H1 (cell line): ENCODE measurements at regions not wholly inside any gene's neighbourhood (a gene's known extent, or its start where the extent isn't known, plus 50 kb on each side); places are given as distances from the start of the nearest gene placed in this dataset.

Source experiments
- SIN3A ChIP-seq, 2 experiments: IDR thresholded peaks in 1 of 2; conservative IDR thresholded peaks in 1 of 2; 2 replicates each; pipeline ENCODE4 v1.6.1; 2011 to 2012; ENCODE audit warnings: low read length in 2 of 2, improper control_type of control experiment in 1 of 2, low read depth in 1 of 2, mild to moderate bottlenecking in 1 of 2
- TAF7 ChIP-seq: optimal IDR thresholded peaks from 2 replicates; pipeline ENCODE3; 2011; ENCODE audit warnings: low read depth, mild to moderate bottlenecking, inconsistent platforms, low read length, moderate library complexity, borderline replicate concordance
- TF ChIP-seq, protein P1 (sequence below): fragments of 300-600 bp; sonication (generic); IDR thresholded peaks from 2 replicates; pipeline ENCODE4 v1.7.1; 2012; ENCODE audit warnings: low read length, moderate library complexity, mild to moderate bottlenecking, inconsistent platforms; ENCODE audit not compliant: insufficient replicate concordance
- TF ChIP-seq, protein P2 (sequence below): IDR thresholded peaks from 2 replicates; pipeline ENCODE4 v1.6.1; 2011; ENCODE audit warnings: low read length, improper control_type of control experiment

DNA sequence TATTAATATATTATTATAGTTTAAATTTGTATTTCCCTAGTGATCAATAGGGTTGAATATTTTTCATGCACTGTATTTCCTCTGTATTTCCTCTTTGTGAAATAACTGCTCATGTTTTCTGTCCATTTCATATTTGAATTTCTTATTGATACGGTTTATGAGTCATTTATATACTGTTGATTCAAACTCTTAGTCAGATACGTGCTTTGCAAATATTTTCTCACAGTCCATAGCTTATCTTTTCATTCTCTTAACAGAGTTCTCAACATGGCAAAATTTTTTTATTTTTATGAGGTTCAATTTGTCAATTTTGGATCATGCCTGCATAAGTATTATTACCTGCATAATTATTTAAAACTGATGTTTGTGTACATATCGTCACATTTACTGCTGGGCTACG lies 329.6 kb downstream of the HAO1 start (continued):
- TF ChIP-seq, protein P1, sequence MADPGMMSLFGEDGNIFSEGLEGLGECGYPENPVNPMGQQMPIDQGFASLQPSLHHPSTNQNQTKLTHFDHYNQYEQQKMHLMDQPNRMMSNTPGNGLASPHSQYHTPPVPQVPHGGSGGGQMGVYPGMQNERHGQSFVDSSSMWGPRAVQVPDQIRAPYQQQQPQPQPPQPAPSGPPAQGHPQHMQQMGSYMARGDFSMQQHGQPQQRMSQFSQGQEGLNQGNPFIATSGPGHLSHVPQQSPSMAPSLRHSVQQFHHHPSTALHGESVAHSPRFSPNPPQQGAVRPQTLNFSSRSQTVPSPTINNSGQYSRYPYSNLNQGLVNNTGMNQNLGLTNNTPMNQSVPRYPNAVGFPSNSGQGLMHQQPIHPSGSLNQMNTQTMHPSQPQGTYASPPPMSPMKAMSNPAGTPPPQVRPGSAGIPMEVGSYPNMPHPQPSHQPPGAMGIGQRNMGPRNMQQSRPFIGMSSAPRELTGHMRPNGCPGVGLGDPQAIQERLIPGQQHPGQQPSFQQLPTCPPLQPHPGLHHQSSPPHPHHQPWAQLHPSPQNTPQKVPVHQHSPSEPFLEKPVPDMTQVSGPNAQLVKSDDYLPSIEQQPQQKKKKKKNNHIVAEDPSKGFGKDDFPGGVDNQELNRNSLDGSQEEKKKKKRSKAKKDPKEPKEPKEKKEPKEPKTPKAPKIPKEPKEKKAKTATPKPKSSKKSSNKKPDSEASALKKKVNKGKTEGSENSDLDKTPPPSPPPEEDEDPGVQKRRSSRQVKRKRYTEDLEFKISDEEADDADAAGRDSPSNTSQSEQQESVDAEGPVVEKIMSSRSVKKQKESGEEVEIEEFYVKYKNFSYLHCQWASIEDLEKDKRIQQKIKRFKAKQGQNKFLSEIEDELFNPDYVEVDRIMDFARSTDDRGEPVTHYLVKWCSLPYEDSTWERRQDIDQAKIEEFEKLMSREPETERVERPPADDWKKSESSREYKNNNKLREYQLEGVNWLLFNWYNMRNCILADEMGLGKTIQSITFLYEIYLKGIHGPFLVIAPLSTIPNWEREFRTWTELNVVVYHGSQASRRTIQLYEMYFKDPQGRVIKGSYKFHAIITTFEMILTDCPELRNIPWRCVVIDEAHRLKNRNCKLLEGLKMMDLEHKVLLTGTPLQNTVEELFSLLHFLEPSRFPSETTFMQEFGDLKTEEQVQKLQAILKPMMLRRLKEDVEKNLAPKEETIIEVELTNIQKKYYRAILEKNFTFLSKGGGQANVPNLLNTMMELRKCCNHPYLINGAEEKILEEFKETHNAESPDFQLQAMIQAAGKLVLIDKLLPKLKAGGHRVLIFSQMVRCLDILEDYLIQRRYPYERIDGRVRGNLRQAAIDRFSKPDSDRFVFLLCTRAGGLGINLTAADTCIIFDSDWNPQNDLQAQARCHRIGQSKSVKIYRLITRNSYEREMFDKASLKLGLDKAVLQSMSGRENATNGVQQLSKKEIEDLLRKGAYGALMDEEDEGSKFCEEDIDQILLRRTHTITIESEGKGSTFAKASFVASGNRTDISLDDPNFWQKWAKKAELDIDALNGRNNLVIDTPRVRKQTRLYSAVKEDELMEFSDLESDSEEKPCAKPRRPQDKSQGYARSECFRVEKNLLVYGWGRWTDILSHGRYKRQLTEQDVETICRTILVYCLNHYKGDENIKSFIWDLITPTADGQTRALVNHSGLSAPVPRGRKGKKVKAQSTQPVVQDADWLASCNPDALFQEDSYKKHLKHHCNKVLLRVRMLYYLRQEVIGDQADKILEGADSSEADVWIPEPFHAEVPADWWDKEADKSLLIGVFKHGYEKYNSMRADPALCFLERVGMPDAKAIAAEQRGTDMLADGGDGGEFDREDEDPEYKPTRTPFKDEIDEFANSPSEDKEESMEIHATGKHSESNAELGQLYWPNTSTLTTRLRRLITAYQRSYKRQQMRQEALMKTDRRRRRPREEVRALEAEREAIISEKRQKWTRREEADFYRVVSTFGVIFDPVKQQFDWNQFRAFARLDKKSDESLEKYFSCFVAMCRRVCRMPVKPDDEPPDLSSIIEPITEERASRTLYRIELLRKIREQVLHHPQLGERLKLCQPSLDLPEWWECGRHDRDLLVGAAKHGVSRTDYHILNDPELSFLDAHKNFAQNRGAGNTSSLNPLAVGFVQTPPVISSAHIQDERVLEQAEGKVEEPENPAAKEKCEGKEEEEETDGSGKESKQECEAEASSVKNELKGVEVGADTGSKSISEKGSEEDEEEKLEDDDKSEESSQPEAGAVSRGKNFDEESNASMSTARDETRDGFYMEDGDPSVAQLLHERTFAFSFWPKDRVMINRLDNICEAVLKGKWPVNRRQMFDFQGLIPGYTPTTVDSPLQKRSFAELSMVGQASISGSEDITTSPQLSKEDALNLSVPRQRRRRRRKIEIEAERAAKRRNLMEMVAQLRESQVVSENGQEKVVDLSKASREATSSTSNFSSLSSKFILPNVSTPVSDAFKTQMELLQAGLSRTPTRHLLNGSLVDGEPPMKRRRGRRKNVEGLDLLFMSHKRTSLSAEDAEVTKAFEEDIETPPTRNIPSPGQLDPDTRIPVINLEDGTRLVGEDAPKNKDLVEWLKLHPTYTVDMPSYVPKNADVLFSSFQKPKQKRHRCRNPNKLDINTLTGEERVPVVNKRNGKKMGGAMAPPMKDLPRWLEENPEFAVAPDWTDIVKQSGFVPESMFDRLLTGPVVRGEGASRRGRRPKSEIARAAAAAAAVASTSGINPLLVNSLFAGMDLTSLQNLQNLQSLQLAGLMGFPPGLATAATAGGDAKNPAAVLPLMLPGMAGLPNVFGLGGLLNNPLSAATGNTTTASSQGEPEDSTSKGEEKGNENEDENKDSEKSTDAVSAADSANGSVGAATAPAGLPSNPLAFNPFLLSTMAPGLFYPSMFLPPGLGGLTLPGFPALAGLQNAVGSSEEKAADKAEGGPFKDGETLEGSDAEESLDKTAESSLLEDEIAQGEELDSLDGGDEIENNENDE = no peak
- TF ChIP-seq SIN3A (conservative IDR thresholded peaks at IDR 0.05 in 1 of 2, IDR thresholded peaks at IDR 0.05 in 1 of 2; ENCODE audit: low read depth in 1 of 2, low read length in 2 of 2) (no peak), TAF7 (no peak)
- TF ChIP-seq, protein P2, sequence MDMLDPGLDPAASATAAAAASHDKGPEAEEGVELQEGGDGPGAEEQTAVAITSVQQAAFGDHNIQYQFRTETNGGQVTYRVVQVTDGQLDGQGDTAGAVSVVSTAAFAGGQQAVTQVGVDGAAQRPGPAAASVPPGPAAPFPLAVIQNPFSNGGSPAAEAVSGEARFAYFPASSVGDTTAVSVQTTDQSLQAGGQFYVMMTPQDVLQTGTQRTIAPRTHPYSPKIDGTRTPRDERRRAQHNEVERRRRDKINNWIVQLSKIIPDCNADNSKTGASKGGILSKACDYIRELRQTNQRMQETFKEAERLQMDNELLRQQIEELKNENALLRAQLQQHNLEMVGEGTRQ = no peak
